C4-2B (cell line): ENCODE measurements at regions not wholly inside any gene's neighbourhood (a gene's known extent, or its start where the extent isn't known, plus 50 kb on each side); places are given as distances from the start of the nearest gene placed in this dataset.

Experiments
- CTCF ChIP-seq: fragments of 450-650 bp; conservative IDR thresholded peaks from 2 replicates; pipeline ENCODE4 v1.5.1; 2017; ENCODE audit warnings: mild to moderate bottlenecking
- ZFX ChIP-seq: fragments of 450-650 bp; IDR thresholded peaks from 2 replicates; pipeline ENCODE4 v1.6.1; 2017

- TF ChIP-seq CTCF (no peak), ZFX (no peak)
These were observed 323.0 kb downstream of the MYCN start for GRCh38 chr2:16263241-16263890.
